GM12872 (cell line): ENCODE measurements at regions not wholly inside any gene's neighbourhood (a gene's known extent, or its start where the extent isn't known, plus 50 kb on each side); places are given as distances from the start of the nearest gene placed in this dataset.

ENCODE experiments used
- CTCF ChIP-seq: IDR thresholded peaks from 3 replicates; pipeline ENCODE4 v1.5.1; 2011; ENCODE audit warnings: low read depth, mild to moderate bottlenecking, low read length, moderate library complexity; ENCODE audit not compliant: insufficient read depth

GRCh38 chr13:72168126-72168855 lies 301.3 kb upstream of the DACH1 start:
- TF ChIP-seq CTCF = no peak

- TF ChIP-seq CTCF = no peak
Observed at GRCh38 chr13:72166102-72166650, 299.2 kb upstream of the DACH1 start.

- no peak for TF ChIP-seq CTCF
Observed at GRCh38 chr13:72165276-72165675, 298.3 kb upstream of the DACH1 start.

- TF ChIP-seq CTCF = no peak
Observed at GRCh38 chr13:72164811-72165210, 297.8 kb upstream of the DACH1 start.

GRCh38 chr13:72163678-72164077 lies 296.7 kb upstream of the DACH1 start:
- no peak for TF ChIP-seq CTCF

GRCh38 chr13:72160977-72161376 lies 294.0 kb upstream of the DACH1 start:
- no peak for TF ChIP-seq CTCF

- no peak for TF ChIP-seq CTCF
Observed at GRCh38 chr13:72156760-72157159, 289.8 kb upstream of the DACH1 start.
